H9 (cell line): ENCODE measurements at regions not wholly inside any gene's neighbourhood (a gene's known extent, or its start where the extent isn't known, plus 50 kb on each side); places are given as distances from the start of the nearest gene placed in this dataset.

Experiments
- DNase-seq: peaks from one replicate; pipeline ENCODE4 v3.0.0-alpha.2; 2017
- H2AFZ ChIP-seq: one replicate; pipeline ENCODE4 v1.6.1; 2013; ENCODE audit warnings: mild to moderate bottlenecking, low read length, control low read depth, moderate library complexity
- H2AK5ac ChIP-seq: 2 replicates; pipeline ENCODE4 v1.6.1; 2013; ENCODE audit warnings: low read length, control low read depth, mixed read lengths; ENCODE audit not compliant: insufficient read length
- H2BK120ac ChIP-seq: one replicate; pipeline ENCODE4 v1.6.1; 2013; ENCODE audit warnings: low read depth, mild to moderate bottlenecking, low read length, control low read depth, inconsistent platforms; ENCODE audit not compliant: poor library complexity, severe bottlenecking
- H2BK12ac ChIP-seq: 2 replicates; pipeline ENCODE4 v1.6.1; 2013; ENCODE audit warnings: low read length, control low read depth, mixed read lengths, low read depth; ENCODE audit not compliant: insufficient read length
- H2BK15ac ChIP-seq: 2 replicates; pipeline ENCODE4 v1.6.1; 2013; ENCODE audit warnings: low read depth, low read length, control low read depth
- H2BK20ac ChIP-seq: one replicate; pipeline ENCODE4 v1.6.1; 2013; ENCODE audit warnings: low read depth, mild to moderate bottlenecking, low read length, control low read depth, inconsistent platforms; ENCODE audit not compliant: poor library complexity, severe bottlenecking
- H2BK5ac ChIP-seq: 2 replicates; pipeline ENCODE4 v1.6.1; 2013; ENCODE audit warnings: low read length, control low read depth, mixed read lengths; ENCODE audit not compliant: insufficient read length
- H3K14ac ChIP-seq: 2 replicates; pipeline ENCODE4 v1.6.1; 2013; ENCODE audit warnings: low read length, control low read depth; ENCODE audit not compliant: insufficient read depth
- H3K18ac ChIP-seq: 2 replicates; pipeline ENCODE4 v1.6.1; 2013; ENCODE audit warnings: low read depth, mild to moderate bottlenecking, mixed read lengths, low read length, control low read depth; ENCODE audit not compliant: insufficient read length
- H3K23ac ChIP-seq: 2 replicates; pipeline ENCODE4 v1.6.1; 2013; ENCODE audit warnings: low read length, control low read depth, mixed read lengths, low read depth; ENCODE audit not compliant: insufficient read length
- H3K23me2 ChIP-seq: 2 replicates; pipeline ENCODE4 v1.6.1; 2013; ENCODE audit warnings: low read depth, mild to moderate bottlenecking, mixed read lengths, low read length, control low read depth; ENCODE audit not compliant: insufficient read length, poor library complexity, severe bottlenecking
- H3K27ac ChIP-seq: 2 replicates; pipeline ENCODE4 v1.5.1; 2013; ENCODE audit warnings: low read length, control low read depth, mixed read lengths, low read depth; ENCODE audit not compliant: insufficient read length
- H3K27me3 ChIP-seq: 2 replicates; pipeline ENCODE4 v1.6.1; 2013; ENCODE audit warnings: low read length, control low read depth, inconsistent platforms; ENCODE audit not compliant: insufficient read depth
- H3K4ac ChIP-seq: 2 replicates; pipeline ENCODE4 v1.6.1; 2013; ENCODE audit warnings: low read depth, mild to moderate bottlenecking, control low read depth, inconsistent platforms, low read length, moderate library complexity
- H3K4me1 ChIP-seq: 2 replicates; pipeline ENCODE4 v1.6.1; 2013; ENCODE audit warnings: low read length, control low read depth, inconsistent platforms; ENCODE audit not compliant: insufficient read depth
- H3K4me2 ChIP-seq: 2 replicates; pipeline ENCODE4 v1.6.1; 2013; ENCODE audit warnings: low read length, control low read depth, mixed read lengths; ENCODE audit not compliant: insufficient read length, insufficient read depth
- H3K56ac ChIP-seq: 2 replicates; pipeline ENCODE4 v1.6.1; 2013; ENCODE audit warnings: low read depth, mild to moderate bottlenecking, mixed read lengths, low read length, control low read depth; ENCODE audit not compliant: insufficient read length
- H3K79me1 ChIP-seq: 2 replicates; pipeline ENCODE4 v1.6.1; 2013; ENCODE audit warnings: low read depth, mild to moderate bottlenecking, moderate library complexity, low read length, control low read depth, inconsistent platforms; ENCODE audit not compliant: insufficient read depth, poor library complexity, severe bottlenecking
- H3K79me2 ChIP-seq: 2 replicates; pipeline ENCODE4 v1.6.1; 2013; ENCODE audit warnings: low read length, control low read depth, inconsistent platforms; ENCODE audit not compliant: insufficient read depth
- H3K9ac ChIP-seq: 2 replicates; pipeline ENCODE4 v1.6.1; 2013; ENCODE audit warnings: low read length, control low read depth, mixed read lengths; ENCODE audit not compliant: insufficient read length; ENCODE audit errors: extremely low read depth
- H3K9me3 ChIP-seq: one replicate; pipeline ENCODE4 v1.6.1; 2013; ENCODE audit warnings: low read depth, low read length, inconsistent platforms; ENCODE audit not compliant: control insufficient read depth
- H3T11ph ChIP-seq: one replicate; pipeline ENCODE4 v1.6.1; 2013; ENCODE audit warnings: mild to moderate bottlenecking, low read length, control low read depth, inconsistent platforms
- H4K20me1 ChIP-seq: one replicate; pipeline ENCODE4 v1.6.1; 2013; ENCODE audit not compliant: control insufficient read depth, insufficient read length, insufficient read depth
- H4K5ac ChIP-seq: 2 replicates; pipeline ENCODE4 v1.6.1; 2013; ENCODE audit warnings: low read depth, mild to moderate bottlenecking, mixed read lengths, low read length, control low read depth; ENCODE audit not compliant: insufficient read length
- H4K8ac ChIP-seq: replicated peaks from 2 replicates; pipeline ENCODE4 v1.6.1; 2013; ENCODE audit warnings: low read length, control low read depth, mixed read lengths, low read depth; ENCODE audit not compliant: insufficient read length
- H4K91ac ChIP-seq: 2 replicates; pipeline ENCODE4 v1.6.1; 2013; ENCODE audit warnings: low read depth, mild to moderate bottlenecking, moderate library complexity, mixed read lengths, low read length, control low read depth; ENCODE audit not compliant: insufficient read length
- H3K27ac Mint-ChIP-seq, 3 experiments: 2 replicates in 2 of 3; 3 replicates in 1 of 3; pipeline ENCODE4 v1.8.0; 2020 to 2021; ENCODE audit warnings: mixed read lengths in 3 of 3, mild to moderate bottlenecking in 1 of 3, moderate library complexity in 1 of 3
- H3K27me3 Mint-ChIP-seq: 2 replicates; pipeline ENCODE4 v1.8.0; 2021; ENCODE audit warnings: low read depth, mild to moderate bottlenecking, moderate library complexity, mixed read lengths
- H3K36me3 Mint-ChIP-seq, 3 experiments: 2 replicates in 2 of 3; 3 replicates in 1 of 3; pipeline ENCODE4 v1.8.0; 2020 to 2021; ENCODE audit warnings: low read depth in 3 of 3, mixed read lengths in 3 of 3; ENCODE audit not compliant: insufficient read depth in 1 of 3
- H3K4me1 Mint-ChIP-seq, 2 experiments: 2 replicates each; pipeline ENCODE4 v1.8.0; 2020; ENCODE audit warnings: mixed read lengths in 2 of 2
- H3K4me3 Mint-ChIP-seq, 2 experiments: 2 replicates in 1 of 2; 3 replicates in 1 of 2; pipeline ENCODE4 v1.8.0; 2020 to 2021; ENCODE audit warnings: mild to moderate bottlenecking in 2 of 2, mixed read lengths in 2 of 2, moderate library complexity in 1 of 2
- H3K9me3 Mint-ChIP-seq, 2 experiments: 2 replicates in 1 of 2; 3 replicates in 1 of 2; pipeline ENCODE4 v1.8.0; 2020; ENCODE audit warnings: mild to moderate bottlenecking in 2 of 2, mixed read lengths in 2 of 2, moderate library complexity in 1 of 2
- WGBS: extraction: QIAGEN DNeasy Blood & Tissue Kit; methylation state at CpG from one replicate; pipeline ENCODE4 v1.1.7; 2013; ENCODE audit warnings: missing lambda C conversion rate, low lambda C conversion rate, mixed read lengths; ENCODE audit not compliant: insufficient read length; ENCODE audit errors: extremely low coverage; 5-methylcytosine and 5-hydroxymethylcytosine counted together
- TF ChIP-seq, protein P1 (sequence below): fragments of 200-600 bp; sonication (generic); conservative IDR thresholded peaks from 3 replicates; pipeline ENCODE4 v1.8.0; 2021; ENCODE audit warnings: antibody characterized with exemption, mild to moderate bottlenecking

DNA sequence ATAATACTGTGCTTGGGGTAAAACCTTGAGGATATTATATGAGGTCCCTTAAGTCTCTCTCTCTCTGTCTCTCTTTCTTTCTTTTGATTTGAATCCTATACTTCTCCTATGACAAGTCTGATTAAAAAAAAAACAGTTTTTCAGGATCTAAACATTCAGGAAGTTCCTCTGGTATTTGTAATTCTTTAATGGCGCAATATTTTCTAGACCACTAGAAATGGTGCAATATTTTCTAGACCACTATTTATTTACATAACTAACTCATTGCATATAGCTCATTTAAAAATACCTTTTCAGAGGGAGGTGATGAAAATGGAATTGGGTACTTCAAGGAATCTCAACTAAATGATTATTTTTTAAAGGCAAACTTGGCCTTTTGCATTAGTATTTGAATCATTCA lies 1235.3 kb downstream of the GATA3 start:
- WGBS: no CpG with 5 or more reads among the region's 1 CpG
- Mint-ChIP-seq H3K27ac (no peak overlapping the region), H3K9me3 (no peaks in the 10 kb centered on the region), H3K4me3 (no peak overlapping the region), H3K36me3 (no peaks in the 10 kb centered on the region), H3K27me3 (no peaks in the 10 kb centered on the region), H3K4me1 (no peaks in the 10 kb centered on the region; a peak in 1 of 4 replicates)
- Histone ChIP-seq H4K20me1 (no peaks in the 10 kb centered on the region), H3K23me2 (no peaks in the 10 kb centered on the region), H2BK20ac (no peak overlapping the region), H3K23ac (no peak overlapping the region), H3K27ac (no peak overlapping the region), H3T11ph (no peak overlapping the region), H3K9ac (no peak overlapping the region), H3K79me2 (no peaks in the 10 kb centered on the region), H3K4me1 (no peaks in the 10 kb centered on the region), H3K4ac (no peak overlapping the region), H3K27me3 (no peaks in the 10 kb centered on the region), H4K91ac (no peak overlapping the region), H2AFZ (no peak overlapping the region), H3K79me1 (no peaks in the 10 kb centered on the region), H2AK5ac (no peak overlapping the region), H3K56ac (no peak overlapping the region), H4K5ac (no peak overlapping the region), H2BK15ac (no peak overlapping the region), H3K9me3 (no peaks in the 10 kb centered on the region), H3K14ac (no peak overlapping the region), H2BK12ac (no peak overlapping the region), H3K18ac (no peak overlapping the region), H2BK5ac (no peak overlapping the region), H4K8ac (no peak overlapping the region), H3K4me2 (no peak overlapping the region), H2BK120ac (no peak overlapping the region)
- no peak for DNase-seq
- TF ChIP-seq, protein P1, sequence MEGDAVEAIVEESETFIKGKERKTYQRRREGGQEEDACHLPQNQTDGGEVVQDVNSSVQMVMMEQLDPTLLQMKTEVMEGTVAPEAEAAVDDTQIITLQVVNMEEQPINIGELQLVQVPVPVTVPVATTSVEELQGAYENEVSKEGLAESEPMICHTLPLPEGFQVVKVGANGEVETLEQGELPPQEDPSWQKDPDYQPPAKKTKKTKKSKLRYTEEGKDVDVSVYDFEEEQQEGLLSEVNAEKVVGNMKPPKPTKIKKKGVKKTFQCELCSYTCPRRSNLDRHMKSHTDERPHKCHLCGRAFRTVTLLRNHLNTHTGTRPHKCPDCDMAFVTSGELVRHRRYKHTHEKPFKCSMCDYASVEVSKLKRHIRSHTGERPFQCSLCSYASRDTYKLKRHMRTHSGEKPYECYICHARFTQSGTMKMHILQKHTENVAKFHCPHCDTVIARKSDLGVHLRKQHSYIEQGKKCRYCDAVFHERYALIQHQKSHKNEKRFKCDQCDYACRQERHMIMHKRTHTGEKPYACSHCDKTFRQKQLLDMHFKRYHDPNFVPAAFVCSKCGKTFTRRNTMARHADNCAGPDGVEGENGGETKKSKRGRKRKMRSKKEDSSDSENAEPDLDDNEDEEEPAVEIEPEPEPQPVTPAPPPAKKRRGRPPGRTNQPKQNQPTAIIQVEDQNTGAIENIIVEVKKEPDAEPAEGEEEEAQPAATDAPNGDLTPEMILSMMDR: no peak
